HL-60 (cell line): ENCODE measurements at regions not wholly inside any gene's neighbourhood (a gene's known extent, or its start where the extent isn't known, plus 50 kb on each side); places are given as distances from the start of the nearest gene placed in this dataset.

ENCODE experiments used
- DNase-seq, 2 experiments: peaks; one replicate each; pipeline ENCODE4 v3.0.0-alpha.2; 2010 to 2020; ENCODE audit warnings: low read depth in 1 of 2, low spot score in 1 of 2
- H3K27ac ChIP-seq: fragments of 250-450 bp; sonication (Bioruptor Pico); replicated peaks from 2 replicates; pipeline ENCODE4 v1.5.1; 2020; ENCODE audit warnings: mild to moderate bottlenecking, moderate library complexity
- H3K27me3 ChIP-seq: fragments of 250-450 bp; sonication (Bioruptor Pico); 2 replicates; pipeline ENCODE4 v1.5.1; 2021; ENCODE audit warnings: mild to moderate bottlenecking, moderate library complexity; ENCODE audit not compliant: insufficient read depth, poor library complexity, severe bottlenecking
- H3K4me3 ChIP-seq: replicated peaks from 2 replicates; pipeline ENCODE4 v1.5.1; 2011; ENCODE audit warnings: mild to moderate bottlenecking, control low read depth, low read length; ENCODE audit not compliant: insufficient read depth
- CTCF ChIP-seq: IDR thresholded peaks from one replicate; pipeline ENCODE4 v1.5.1; 2011; ENCODE audit warnings: low read length, control low read depth, inconsistent platforms; ENCODE audit not compliant: insufficient read depth
- GABPA ChIP-seq: IDR thresholded peaks from 2 replicates; pipeline ENCODE4 v1.6.1; 2012; ENCODE audit warnings: low read depth
- POLR2AphosphoS5 ChIP-seq: IDR thresholded peaks from 2 replicates; pipeline ENCODE4 v1.6.1; 2012; ENCODE audit warnings: low read depth
- SPI1 ChIP-seq: IDR thresholded peaks from 2 replicates; pipeline ENCODE4 v1.6.1; 2012; ENCODE audit warnings: low read depth, mild to moderate bottlenecking, borderline replicate concordance
- TF ChIP-seq, protein P1 (sequence below): IDR thresholded peaks from 2 replicates; pipeline ENCODE4 v1.6.1; 2012; ENCODE audit warnings: low read depth; ENCODE audit not compliant: insufficient replicate concordance

DNA sequence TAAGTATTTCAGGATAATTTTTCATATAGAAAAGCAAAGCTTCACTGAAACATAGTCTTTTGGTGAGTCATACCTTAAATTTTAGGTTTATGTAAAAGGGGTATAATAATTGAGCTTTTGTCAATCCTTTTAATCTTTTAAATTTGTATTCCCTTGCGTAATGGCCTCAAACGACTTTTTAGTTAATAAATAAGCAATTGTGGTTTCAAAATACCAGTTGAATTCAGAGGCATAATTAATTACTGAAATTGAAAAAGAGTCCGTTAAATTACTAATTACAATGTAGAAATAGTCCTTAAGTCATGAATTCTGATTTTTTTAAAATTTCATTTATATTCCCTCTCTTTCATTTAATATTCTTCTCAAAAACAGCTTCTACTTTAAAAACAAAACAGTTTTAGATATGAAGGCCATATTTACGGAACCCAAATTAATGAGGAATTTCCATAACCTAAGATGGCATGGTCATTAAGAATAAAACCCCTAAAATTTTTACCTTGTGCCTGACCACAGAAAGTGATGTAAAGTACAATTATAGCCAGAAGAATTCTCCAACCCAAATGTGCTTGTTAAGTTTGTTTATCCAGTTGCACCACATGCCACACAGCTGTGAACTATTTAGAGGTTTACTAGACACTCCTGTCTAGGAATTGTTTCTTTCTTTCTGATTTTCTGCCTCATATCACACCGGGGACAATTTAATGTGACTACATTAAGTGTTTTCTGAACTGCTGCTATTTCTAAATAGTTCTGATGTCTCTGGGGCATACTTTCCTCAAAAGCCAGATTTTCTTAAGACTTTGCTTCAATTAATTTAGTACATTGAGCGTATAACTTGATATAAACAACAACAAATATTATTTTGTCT lies 60.7 kb upstream of the ITGA4 start:
- no peak for DNase-seq
- TF ChIP-seq POLR2AphosphoS5 (no peak), CTCF (no peak), SPI1 (no peak), GABPA (no peak)
- TF ChIP-seq, protein P1, sequence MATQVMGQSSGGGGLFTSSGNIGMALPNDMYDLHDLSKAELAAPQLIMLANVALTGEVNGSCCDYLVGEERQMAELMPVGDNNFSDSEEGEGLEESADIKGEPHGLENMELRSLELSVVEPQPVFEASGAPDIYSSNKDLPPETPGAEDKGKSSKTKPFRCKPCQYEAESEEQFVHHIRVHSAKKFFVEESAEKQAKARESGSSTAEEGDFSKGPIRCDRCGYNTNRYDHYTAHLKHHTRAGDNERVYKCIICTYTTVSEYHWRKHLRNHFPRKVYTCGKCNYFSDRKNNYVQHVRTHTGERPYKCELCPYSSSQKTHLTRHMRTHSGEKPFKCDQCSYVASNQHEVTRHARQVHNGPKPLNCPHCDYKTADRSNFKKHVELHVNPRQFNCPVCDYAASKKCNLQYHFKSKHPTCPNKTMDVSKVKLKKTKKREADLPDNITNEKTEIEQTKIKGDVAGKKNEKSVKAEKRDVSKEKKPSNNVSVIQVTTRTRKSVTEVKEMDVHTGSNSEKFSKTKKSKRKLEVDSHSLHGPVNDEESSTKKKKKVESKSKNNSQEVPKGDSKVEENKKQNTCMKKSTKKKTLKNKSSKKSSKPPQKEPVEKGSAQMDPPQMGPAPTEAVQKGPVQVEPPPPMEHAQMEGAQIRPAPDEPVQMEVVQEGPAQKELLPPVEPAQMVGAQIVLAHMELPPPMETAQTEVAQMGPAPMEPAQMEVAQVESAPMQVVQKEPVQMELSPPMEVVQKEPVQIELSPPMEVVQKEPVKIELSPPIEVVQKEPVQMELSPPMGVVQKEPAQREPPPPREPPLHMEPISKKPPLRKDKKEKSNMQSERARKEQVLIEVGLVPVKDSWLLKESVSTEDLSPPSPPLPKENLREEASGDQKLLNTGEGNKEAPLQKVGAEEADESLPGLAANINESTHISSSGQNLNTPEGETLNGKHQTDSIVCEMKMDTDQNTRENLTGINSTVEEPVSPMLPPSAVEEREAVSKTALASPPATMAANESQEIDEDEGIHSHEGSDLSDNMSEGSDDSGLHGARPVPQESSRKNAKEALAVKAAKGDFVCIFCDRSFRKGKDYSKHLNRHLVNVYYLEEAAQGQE = no peak
- no peaks in the 10 kb centered on the region for H3K27me3 ChIP-seq
- H3K27ac ChIP-seq = peak overlapping the region; percentile 90
- H3K4me3 ChIP-seq = no peak overlapping the region

DNA sequence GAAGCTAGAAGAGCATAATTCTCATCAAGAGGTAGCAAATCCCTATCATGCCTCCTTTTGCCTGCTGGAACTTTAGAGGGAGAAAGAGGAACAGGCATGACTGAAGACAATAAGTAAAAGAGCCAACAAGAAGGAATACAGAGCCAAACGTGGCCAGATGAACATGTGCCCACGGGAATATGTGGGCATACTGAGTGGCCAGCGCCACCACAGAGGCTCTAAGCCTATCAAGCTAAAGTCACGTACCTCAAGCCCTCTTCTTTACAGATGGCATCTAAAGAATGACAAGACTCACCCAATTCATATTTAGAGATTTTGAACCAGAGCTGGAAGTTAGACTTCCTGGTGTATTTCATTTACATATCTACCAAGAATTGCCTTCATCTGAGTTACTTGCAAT lies 59.9 kb upstream of the ITGA4 start:
- Histone ChIP-seq H3K27me3 (no peaks in the 10 kb centered on the region), H3K27ac (peak overlapping the region; percentile 90), H3K4me3 (no peak overlapping the region)
- TF ChIP-seq POLR2AphosphoS5 (no peak), GABPA (no peak), CTCF (no peak), SPI1 (peak; percentile 35; the same call in 1 of the 2 replicates)
- TF ChIP-seq, protein P1 = no peak
- no peak for DNase-seq

DNA sequence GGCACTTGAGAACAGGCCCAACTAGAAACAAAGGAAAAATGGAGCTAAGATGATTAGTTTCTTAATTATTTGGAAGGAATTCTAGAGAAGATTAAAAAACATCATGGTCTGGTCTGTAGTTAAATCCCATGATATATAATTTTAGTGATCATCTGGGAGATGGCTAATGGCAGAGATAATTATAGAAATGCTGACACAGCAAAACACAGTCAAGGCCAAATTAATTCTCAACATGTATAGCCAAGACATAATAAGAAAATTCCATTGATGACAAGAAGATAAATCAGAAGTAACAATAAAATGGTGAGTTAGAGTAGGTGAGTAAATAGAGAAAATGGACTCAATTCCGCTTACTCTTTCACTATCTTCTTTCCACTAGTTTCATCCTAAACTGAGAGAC lies 59.2 kb upstream of the ITGA4 start:
- TF ChIP-seq, protein P1 = no peak
- TF ChIP-seq POLR2AphosphoS5 (no peak), CTCF (no peak), SPI1 (no peak), GABPA (no peak)
- Histone ChIP-seq H3K27me3 (no peaks in the 10 kb centered on the region), H3K27ac (no peak overlapping the region), H3K4me3 (no peak overlapping the region)
- no peak for DNase-seq
